ENCODE measurements at regions not wholly inside any gene's neighbourhood (a gene's known extent, or its start where the extent isn't known, plus 50 kb on each side); places are given as distances from the start of the nearest gene placed in this dataset.

GRCh38 chr11:131278472-131278871 is 91.9 kb upstream of the NTM start:
- Mint-ChIP-seq H3K27me3 (ENCODE audit: low read depth) (no peaks in the 10 kb centered on the region), H3K4me1 (ENCODE audit: low read depth) (no peaks in the 10 kb centered on the region), H3K4me3 (no peak overlapping the region), H3K36me3 (ENCODE audit: low read depth) (no peaks in the 10 kb centered on the region), H3K27ac (no peak overlapping the region), H3K9me3 (ENCODE audit: insufficient read depth) (no peaks in the 10 kb centered on the region)
- ATAC-seq (no peak), DNase-seq (no peak)
- CTCF ChIA-PET = no interaction called here
- POLR2A ChIA-PET = no interaction called here

GRCh38 chr11:131279654-131280384 is 90.6 kb upstream of the NTM start:
- H3K4me1 Mint-ChIP-seq (ENCODE audit: low read depth) = no peaks in the 10 kb centered on the region
- POLR2A ChIA-PET = no interaction called here
- ATAC-seq (no peak), DNase-seq (no peak)
- CTCF ChIA-PET = no interaction called here
- no peak overlapping the region for H3K27ac Mint-ChIP-seq
- no peaks in the 10 kb centered on the region for H3K9me3 Mint-ChIP-seq (ENCODE audit: insufficient read depth)
- H3K27me3 Mint-ChIP-seq (ENCODE audit: low read depth) = no peaks in the 10 kb centered on the region
- no peak overlapping the region for H3K4me3 Mint-ChIP-seq
- H3K36me3 Mint-ChIP-seq (ENCODE audit: low read depth) = no peaks in the 10 kb centered on the region

- no peak overlapping the region for H3K27ac Mint-ChIP-seq
- H3K36me3 Mint-ChIP-seq (ENCODE audit: low read depth) = no peaks in the 10 kb centered on the region
- no peak overlapping the region for H3K4me3 Mint-ChIP-seq
- ATAC-seq (no peak), DNase-seq (no peak)
- H3K4me1 Mint-ChIP-seq (ENCODE audit: low read depth) = no peaks in the 10 kb centered on the region
- H3K27me3 Mint-ChIP-seq (ENCODE audit: low read depth) = no peaks in the 10 kb centered on the region
- no peaks in the 10 kb centered on the region for H3K9me3 Mint-ChIP-seq (ENCODE audit: insufficient read depth)
- ChIA-PET CTCF (no interaction called here), POLR2A (no interaction called here)
These were observed 89.1 kb upstream of the NTM start for GRCh38 chr11:131281316-131281715.

GRCh38 chr11:131284041-131284440 is 86.4 kb upstream of the NTM start:
- H3K27ac Mint-ChIP-seq = no peak overlapping the region
- ATAC-seq (no peak), DNase-seq (no peak)
- H3K4me1 Mint-ChIP-seq (ENCODE audit: low read depth) = no peaks in the 10 kb centered on the region
- no peak overlapping the region for H3K4me3 Mint-ChIP-seq
- ChIA-PET POLR2A (no interaction called here), CTCF (no interaction called here)
- H3K27me3 Mint-ChIP-seq (ENCODE audit: low read depth) = no peaks in the 10 kb centered on the region
- no peaks in the 10 kb centered on the region for H3K9me3 Mint-ChIP-seq (ENCODE audit: insufficient read depth)
- H3K36me3 Mint-ChIP-seq (ENCODE audit: low read depth) = no peaks in the 10 kb centered on the region

- DNase-seq (no peak), ATAC-seq (no peak)
- Mint-ChIP-seq H3K27me3 (ENCODE audit: low read depth) (no peaks in the 10 kb centered on the region), H3K4me1 (ENCODE audit: low read depth) (no peaks in the 10 kb centered on the region), H3K27ac (no peak overlapping the region), H3K9me3 (ENCODE audit: insufficient read depth) (no peaks in the 10 kb centered on the region), H3K4me3 (no peak overlapping the region), H3K36me3 (ENCODE audit: low read depth) (no peaks in the 10 kb centered on the region)
- ChIA-PET CTCF (no interaction called here), POLR2A (no interaction called here)
These were observed 81.8 kb upstream of the NTM start for GRCh38 chr11:131288521-131289091.

GRCh38 chr11:131290185-131290584 is 80.2 kb upstream of the NTM start:
- ATAC-seq = no peak
- Mint-ChIP-seq H3K9me3 (ENCODE audit: insufficient read depth) (no peaks in the 10 kb centered on the region), H3K36me3 (ENCODE audit: low read depth) (no peaks in the 10 kb centered on the region), H3K4me1 (ENCODE audit: low read depth) (no peaks in the 10 kb centered on the region), H3K4me3 (no peak overlapping the region), H3K27ac (no peak overlapping the region), H3K27me3 (ENCODE audit: low read depth) (no peaks in the 10 kb centered on the region)
- POLR2A ChIA-PET = no interaction called here
- CTCF ChIA-PET = no interaction called here
- no peak for DNase-seq

GRCh38 chr11:131295986-131296385 is 74.4 kb upstream of the NTM start:
- Mint-ChIP-seq H3K4me1 (ENCODE audit: low read depth) (no peaks in the 10 kb centered on the region), H3K36me3 (ENCODE audit: low read depth) (no peaks in the 10 kb centered on the region), H3K9me3 (ENCODE audit: insufficient read depth) (no peaks in the 10 kb centered on the region), H3K4me3 (no peak overlapping the region), H3K27ac (no peak overlapping the region), H3K27me3 (ENCODE audit: low read depth) (peaks cover 2% of the 10 kb centered on the region)
- CTCF ChIA-PET = no interaction called here
- no peak for ATAC-seq
- POLR2A ChIA-PET = interaction anchor here (0.6 kb wide), 1 partner anchor 158 kb away, joined by 3 read pairs; no protein-coding TSS in a partner anchor
- DNase-seq = no peak

GRCh38 chr11:131297441-131297840 is 73.0 kb upstream of the NTM start:
- no peak for DNase-seq
- Mint-ChIP-seq H3K27me3 (ENCODE audit: low read depth) (peaks cover 2% of the 10 kb centered on the region), H3K4me3 (no peak overlapping the region), H3K4me1 (ENCODE audit: low read depth) (no peaks in the 10 kb centered on the region), H3K27ac (no peak overlapping the region), H3K36me3 (ENCODE audit: low read depth) (no peaks in the 10 kb centered on the region), H3K9me3 (ENCODE audit: insufficient read depth) (no peaks in the 10 kb centered on the region)
- CTCF ChIA-PET = no interaction called here
- POLR2A ChIA-PET = no interaction called here
- ATAC-seq = no peak

- Mint-ChIP-seq H3K4me1 (ENCODE audit: low read depth) (no peaks in the 10 kb centered on the region), H3K27ac (no peak overlapping the region), H3K36me3 (ENCODE audit: low read depth) (no peaks in the 10 kb centered on the region), H3K4me3 (no peak overlapping the region), H3K9me3 (ENCODE audit: insufficient read depth) (no peaks in the 10 kb centered on the region), H3K27me3 (ENCODE audit: low read depth) (peaks cover 2% of the 10 kb centered on the region)
- ChIA-PET POLR2A (no interaction called here), CTCF (no interaction called here)
- ATAC-seq (no peak), DNase-seq (no peak)
These were observed 70.6 kb upstream of the NTM start for GRCh38 chr11:131299598-131300438.

GRCh38 chr11:131300439-131300717 is 70.0 kb upstream of the NTM start:
- H3K27ac Mint-ChIP-seq = no peak overlapping the region
- H3K4me1 Mint-ChIP-seq (ENCODE audit: low read depth) = no peaks in the 10 kb centered on the region
- POLR2A ChIA-PET = no interaction called here
- ATAC-seq = no peak
- H3K9me3 Mint-ChIP-seq (ENCODE audit: insufficient read depth) = no peaks in the 10 kb centered on the region
- H3K27me3 Mint-ChIP-seq (ENCODE audit: low read depth) = peaks cover 2% of the 10 kb centered on the region
- H3K36me3 Mint-ChIP-seq (ENCODE audit: low read depth) = no peaks in the 10 kb centered on the region
- CTCF ChIA-PET = no interaction called here
- no peak for DNase-seq
- no peak overlapping the region for H3K4me3 Mint-ChIP-seq

GRCh38 chr11:131301306-131301705 is 69.1 kb upstream of the NTM start:
- DNase-seq = no peak
- H3K9me3 Mint-ChIP-seq (ENCODE audit: insufficient read depth) = no peaks in the 10 kb centered on the region
- no peak for ATAC-seq
- H3K36me3 Mint-ChIP-seq (ENCODE audit: low read depth) = no peaks in the 10 kb centered on the region
- CTCF ChIA-PET = no interaction called here
- H3K27ac Mint-ChIP-seq = no peak overlapping the region
- POLR2A ChIA-PET = no interaction called here
- H3K27me3 Mint-ChIP-seq (ENCODE audit: low read depth) = peaks cover 2% of the 10 kb centered on the region
- no peak overlapping the region for H3K4me3 Mint-ChIP-seq
- no peaks in the 10 kb centered on the region for H3K4me1 Mint-ChIP-seq (ENCODE audit: low read depth)

- CTCF ChIA-PET = no interaction called here
- Mint-ChIP-seq H3K27ac (no peak overlapping the region), H3K4me1 (ENCODE audit: low read depth) (no peaks in the 10 kb centered on the region), H3K4me3 (no peak overlapping the region), H3K36me3 (ENCODE audit: low read depth) (no peaks in the 10 kb centered on the region), H3K27me3 (ENCODE audit: low read depth) (peaks cover 2% of the 10 kb centered on the region), H3K9me3 (ENCODE audit: insufficient read depth) (no peaks in the 10 kb centered on the region)
- no peak for DNase-seq
- no peak for ATAC-seq
- POLR2A ChIA-PET = no interaction called here
These were observed 67.6 kb upstream of the NTM start for GRCh38 chr11:131302836-131303235.
